ENCODE measurements at regions not wholly inside any gene's neighbourhood (a gene's known extent, or its start where the extent isn't known, plus 50 kb on each side); places are given as distances from the start of the nearest gene placed in this dataset.

DNA sequence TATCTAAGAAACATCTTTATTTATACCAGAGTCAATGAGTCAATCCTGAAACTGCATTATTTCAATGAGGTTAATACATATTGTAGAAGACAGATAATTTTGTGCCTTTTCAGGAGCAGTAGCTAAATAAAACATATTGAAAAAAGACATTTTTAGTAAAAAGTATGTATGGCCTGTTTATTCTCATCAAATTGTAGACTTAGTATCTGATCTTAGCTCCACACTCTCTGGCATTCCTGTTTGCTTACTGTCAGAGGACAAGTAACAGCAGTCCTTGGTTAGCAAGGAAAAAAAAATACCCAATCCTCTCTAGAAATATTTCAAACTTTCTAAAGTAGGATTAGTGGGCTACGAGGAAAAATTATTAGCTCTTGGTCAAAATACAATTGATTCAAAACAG is 50.5 kb upstream of the GUCY1A1 start:
- DNase-seq (ENCODE audit: low read depth), result no peak

DNA sequence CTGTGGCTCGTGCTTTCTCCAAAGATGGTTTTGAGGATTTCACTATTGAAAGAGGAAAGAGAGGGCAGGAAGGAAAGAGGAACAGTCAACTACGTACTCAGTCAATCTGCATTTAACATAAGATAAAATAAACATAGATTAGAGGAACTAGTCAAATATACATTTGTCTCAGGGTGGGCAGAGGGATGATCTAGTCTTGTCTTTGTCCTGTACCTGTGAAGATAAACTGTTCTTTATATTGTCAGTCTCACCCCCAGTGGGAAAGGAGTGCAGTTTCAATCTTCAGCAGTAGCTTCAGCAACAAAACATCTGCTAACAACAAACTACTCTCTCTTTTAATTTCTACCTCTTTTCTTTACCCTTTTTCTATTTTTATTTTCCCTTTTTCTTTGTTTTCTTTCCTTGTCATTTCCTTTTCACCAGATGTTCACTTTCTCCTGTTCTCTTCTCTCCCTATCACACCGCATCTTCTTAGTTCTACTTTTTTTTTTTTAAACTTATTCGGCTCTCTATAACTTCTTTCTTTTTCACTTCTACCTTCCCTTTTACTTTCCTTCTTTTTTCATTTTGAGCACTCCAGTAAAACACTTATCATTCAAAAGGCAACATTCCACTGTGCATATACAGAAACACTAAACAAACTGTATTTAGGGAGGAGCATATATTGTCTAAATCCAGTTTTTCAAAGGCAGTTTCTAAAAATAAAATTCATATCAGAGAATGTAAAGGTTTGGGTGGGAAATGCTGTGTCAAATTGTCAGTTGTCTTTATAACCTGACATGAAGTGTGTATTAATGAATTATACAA is 51.4 kb upstream of the GUCY1A1 start:
- no peak for DNase-seq (ENCODE audit: low read depth)

DNA sequence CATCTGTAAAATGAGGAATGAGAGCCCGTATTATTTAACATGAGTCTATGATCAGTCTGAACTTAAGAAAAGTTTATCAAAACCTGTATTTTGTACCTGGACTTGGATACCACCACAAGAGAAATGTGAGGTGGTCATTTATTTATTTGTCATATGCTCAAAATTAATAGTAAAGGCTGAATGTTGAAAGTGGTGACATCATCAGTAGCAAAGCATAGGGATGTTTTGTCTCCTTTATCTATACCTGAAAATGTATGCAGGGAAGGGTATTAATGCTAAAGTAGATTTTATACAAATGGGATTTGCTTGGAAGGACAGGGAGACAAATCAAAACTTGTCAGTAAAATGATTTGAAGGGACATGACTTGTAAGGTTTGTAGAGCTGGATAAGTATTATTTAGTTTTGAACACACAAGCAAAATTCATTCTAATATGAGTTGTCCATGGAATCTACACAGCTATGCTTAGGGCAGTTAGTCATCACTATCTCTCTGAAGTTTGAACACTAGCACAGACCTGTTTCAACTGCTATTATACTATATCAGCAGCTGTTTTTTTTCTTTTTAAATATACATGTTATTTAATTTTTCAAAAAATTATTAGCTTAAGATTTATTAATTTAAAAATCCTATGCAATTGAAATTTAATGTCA is 52.4 kb upstream of the GUCY1A1 start:
- DNase-seq (ENCODE audit: low read depth), result no peak

DNA sequence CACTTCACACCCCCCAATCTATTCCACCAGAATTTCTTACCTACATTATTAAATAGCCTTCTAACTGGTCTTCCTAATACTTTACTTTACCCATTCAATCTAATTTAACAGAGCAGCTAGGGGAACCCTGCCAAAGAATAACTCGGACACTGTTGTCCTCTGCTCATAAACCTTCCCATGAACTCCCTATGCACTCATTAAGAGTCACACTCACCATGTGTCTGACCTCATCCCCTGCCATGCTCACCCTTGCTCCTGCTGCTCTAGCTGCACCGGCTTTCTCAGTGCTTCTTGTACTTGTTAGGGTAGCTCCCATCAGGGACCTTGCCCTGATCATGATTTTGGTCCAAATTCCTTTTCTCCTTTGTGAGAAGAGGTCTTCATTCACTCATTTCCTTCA is 54.6 kb upstream of the GUCY1A1 start:
- DNase-seq (ENCODE audit: low read depth), result no peak

DNA sequence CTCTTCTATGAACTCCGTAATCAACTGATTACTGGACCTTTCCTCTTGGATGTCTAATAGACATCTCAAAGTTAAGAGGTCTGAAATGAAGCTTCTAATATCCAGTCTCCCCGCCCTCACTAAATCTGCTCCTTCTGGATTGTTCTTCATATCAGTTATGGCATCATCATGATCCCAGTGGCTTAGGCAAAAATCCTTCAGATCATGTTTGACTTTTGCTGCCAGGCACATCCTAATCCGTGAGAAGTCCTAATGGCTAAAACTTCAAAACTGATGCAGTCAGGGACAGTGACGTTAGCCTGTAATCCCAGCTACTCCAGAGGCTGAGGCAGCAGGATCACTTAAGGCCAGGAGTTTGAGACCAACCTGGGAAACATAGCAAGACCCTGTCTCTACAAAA is 55.1 kb upstream of the GUCY1A1 start:
- no peak for DNase-seq (ENCODE audit: low read depth)

DNA sequence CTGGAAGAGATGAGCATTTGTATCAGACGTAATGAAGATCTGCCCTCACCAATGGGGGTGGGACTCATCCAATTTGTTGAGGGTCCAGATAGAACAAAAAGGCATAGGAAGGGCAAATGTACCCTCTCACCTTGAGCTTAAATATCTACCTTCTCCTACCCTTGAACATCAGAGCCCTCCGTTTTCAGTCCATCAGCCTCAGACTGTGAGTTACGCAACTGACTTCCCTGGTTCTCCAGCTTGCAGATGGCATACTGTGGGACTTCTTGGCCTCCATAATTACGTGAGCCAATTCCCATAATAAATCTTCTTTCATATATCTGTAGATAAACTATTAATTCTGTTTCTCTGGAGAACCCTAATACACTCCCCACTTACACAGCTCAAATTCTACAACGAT is 56.5 kb upstream of the GUCY1A1 start:
- DNase-seq (ENCODE audit: low read depth), result no peak

DNA sequence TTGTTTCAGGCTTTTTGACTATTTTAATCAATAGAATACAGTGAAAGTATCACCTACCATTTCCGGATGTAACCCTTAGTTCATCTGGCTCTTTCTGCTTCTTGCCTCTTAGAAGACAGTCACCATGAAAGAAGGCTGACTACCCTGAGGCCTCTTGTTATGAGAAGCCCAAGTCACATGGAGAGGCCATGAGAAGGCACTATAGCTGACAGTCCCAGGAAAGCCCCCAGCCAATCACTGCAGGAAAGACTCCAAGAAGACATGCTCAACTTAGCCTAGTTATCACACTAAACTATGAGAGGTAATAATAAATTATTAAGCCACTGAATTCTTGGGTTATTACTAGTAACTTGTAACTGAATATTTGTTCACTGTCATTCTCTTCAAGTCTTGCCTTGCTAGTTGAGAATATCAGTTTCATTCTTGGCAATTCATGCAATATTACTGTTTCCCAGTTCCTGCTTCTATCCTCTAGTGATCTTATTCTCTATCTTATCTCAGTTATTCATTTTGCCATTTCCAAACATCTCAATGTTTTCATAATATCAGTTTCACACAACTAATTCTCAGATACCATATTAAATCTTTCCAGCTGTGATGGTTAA is 57.1 kb upstream of the GUCY1A1 start:
- DNase-seq (ENCODE audit: low read depth), result no peak

DNA sequence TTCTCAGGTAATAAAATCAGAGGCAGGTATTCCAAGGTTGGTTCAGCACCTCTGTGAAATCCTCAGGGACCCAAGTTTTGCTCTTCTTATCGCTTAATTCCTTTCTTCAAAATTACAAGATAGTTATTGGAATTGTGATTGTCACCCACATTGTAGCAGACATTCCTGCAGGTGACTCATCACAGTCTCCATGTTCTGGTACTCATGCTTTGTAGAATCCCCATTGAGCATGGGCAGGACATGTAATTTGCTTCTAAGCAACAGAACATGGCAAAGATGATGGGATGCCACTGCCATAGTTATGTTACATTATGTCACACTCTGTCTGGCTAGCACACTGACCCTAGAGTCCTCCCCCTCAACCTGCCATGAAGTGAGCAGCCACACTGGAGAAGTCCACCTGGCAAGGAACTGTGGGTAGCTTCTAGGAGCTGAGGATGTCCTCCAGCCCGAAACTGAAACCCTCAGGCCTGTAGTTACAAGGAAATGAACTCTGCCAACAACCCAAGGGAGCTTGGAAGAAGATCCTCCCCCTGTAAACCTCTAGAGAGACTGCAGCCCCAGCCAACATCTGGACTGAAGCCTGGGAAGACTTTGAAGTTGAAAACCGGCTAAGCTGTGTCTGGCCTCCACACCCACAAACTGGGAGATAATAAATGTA is 58.3 kb upstream of the GUCY1A1 start:
- no peak for DNase-seq (ENCODE audit: low read depth)

DNA sequence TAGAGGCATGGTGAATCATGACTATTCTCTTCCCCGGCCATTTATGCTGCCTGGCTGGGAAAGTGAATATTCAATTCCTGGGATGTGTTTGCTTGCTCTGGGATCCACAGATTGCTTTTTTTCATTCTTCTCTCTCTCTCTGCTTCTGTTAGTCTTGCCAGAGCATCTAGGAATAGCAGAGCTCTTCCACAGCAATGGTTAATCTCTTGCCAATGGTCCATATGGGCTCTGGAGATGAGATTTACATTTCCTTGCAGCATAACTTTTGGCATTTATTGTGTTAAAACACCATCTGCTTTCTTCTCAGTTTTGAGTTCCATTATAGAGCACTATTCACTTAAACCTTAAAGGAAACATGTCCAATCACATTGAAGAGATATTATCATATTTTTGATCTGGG is 59.2 kb upstream of the GUCY1A1 start:
- DNase-seq (ENCODE audit: low read depth), result no peak

DNA sequence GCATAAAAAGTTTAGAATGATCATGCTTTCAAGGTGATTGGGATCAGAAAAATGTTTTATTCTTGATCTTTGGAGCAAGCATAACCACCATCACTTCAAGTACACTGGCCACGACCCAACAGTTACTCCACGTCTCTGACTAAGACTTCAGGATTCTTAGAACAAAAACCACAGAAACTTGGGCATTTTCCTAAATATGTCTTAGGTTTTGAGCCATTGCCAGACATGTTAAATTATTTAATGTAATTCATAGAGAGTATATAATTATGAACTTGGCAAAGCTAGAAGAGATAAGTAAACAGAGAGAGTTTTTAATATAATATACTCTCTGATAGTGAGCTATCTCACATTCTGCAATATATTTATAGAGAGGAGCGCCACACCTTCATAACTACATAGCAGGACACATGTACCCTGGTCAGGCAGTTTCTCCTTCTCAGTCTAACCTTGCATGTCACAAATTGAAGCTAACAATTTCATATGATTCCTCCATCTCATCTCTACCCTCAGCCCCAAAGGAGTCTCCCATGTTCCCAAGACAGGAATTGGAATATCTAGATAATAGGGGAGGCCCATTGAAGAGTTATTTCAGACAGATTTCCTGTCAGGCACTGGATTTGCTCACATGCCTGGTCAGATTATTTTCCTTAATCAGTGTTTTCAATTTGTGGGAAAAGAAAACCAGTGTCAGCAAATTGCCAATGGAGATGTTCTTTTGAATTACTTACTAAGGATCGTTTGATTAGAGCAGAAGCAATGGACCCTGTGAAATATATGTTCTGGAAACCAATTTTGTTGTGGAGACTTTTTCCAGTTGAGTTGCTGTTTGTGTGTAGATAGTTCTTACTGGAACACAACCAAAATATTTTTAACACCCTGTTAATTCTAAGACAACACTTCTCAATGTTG is 61.7 kb upstream of the GUCY1A1 start:
- no peak for DNase-seq (ENCODE audit: low read depth)

DNA sequence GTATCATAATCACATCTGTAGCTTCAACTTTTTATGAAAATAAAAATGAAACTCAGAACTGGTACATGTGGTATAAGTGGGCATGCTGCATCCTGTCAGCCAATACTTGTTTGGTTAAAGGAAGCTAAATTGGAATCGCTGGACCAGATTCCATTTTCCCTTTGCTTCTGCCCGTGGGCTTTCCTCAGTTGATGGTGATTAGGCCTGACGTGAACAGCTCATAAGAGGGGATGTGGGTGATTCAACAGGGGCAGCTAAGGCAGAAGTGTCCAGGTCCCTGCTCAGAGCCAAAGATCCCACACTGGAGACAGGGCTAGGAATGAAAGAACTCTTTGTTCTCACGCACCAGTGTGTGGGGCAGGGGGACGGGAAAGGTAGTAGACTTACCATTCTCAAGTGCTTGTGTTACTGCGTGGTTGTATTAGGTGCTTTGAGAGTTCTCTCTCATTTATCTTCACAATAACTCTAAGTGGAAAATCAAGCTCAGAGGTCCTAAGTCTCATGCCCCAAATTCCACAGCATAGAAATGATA is 63.2 kb upstream of the GUCY1A1 start:
- DNase-seq (ENCODE audit: low read depth), result no peak

DNA sequence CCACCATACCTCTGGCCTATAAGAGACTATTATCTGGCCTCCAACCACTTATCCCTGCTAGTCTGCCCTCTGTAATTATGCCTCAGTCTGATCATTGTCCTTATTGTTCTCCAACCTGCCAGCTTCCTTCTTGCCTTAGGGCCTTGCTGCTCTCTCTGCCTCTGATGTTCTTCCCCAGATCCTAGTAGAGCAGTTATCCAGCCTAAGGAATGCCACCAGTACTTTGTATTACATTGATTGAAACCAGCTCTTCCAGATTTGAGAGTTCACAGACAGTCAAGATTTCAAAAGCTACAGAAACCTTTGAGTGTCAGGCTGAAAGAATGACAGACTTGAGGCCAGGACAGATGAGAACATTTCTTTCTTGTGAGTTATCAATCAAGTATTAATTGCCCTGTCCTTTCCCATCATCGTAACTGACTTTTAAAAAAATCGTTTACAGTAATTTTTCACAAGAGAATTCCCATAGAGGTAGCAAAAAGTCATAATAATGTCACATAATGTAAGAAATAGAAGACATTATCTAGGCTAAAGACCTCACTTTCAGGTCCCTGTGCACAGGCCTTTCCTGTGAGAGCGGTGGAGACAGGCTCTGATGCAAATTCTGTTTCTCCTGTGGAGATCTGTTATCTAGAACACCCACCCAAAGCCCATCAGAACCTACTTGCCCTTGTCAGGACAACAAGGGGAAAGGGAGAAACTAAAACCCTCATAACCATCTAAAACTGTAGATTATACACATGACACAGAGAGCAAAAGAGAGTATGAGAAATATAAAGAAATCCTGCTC is 64.1 kb upstream of the GUCY1A1 start:
- DNase-seq (ENCODE audit: low read depth), result no peak

DNA sequence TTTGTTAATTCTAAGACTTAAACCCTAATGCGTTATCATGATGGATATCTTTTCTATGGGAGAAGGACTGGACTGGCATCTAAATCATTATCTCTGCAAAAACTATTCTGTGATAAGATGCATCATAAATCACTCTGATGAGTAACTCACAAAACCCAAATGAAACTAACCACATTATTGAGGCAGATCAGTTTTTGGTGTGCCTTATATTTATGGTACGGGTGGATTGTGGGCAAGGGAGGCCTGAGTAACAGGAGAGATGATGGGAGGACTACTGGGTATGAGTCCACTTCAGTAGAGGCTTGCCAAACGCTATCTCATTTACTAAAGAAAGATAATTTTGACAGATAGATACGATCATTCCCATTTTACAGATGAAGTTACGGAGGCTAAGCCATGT is 66.4 kb upstream of the GUCY1A1 start:
- DNase-seq (ENCODE audit: low read depth), result no peak

DNA sequence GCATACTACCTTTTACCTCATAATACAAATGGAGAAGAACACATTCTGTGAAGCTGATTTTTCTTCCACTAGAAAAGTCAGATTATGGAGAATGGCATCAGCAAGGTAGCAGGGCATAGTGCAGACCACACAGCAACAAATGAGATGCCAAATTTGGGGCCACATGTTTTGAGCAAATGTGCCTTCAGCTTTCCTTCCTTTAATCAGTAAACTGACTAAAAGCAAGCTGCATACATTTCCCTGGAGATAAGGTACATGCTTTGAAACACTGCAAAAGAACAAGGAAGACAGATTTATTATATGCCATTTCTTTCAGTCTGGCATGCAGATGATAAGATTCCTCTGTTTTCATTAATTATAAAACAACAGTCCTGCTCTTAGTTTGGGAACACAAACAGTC is 67.1 kb upstream of the GUCY1A1 start:
- no peak for DNase-seq (ENCODE audit: low read depth)

DNA sequence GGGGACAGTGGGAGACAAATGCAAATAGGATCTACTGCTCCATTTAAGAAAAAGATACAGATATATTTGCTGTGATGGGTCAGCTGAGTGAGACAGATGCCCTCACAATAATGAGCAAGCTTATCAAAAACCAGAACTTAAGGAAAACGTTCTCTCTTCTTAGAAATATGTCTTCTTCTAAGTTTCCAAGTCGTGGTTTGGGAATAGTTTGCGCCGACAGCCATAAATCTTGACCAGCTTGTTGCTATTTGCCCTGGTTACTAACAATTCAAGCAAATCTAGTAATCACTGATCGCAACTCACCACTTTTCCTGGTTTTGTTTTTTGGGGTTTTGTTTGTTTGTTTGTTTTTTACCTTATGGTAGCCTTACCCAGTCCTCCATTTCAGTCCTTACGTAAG is 67.6 kb upstream of the GUCY1A1 start:
- no peak for DNase-seq (ENCODE audit: low read depth)

DNA sequence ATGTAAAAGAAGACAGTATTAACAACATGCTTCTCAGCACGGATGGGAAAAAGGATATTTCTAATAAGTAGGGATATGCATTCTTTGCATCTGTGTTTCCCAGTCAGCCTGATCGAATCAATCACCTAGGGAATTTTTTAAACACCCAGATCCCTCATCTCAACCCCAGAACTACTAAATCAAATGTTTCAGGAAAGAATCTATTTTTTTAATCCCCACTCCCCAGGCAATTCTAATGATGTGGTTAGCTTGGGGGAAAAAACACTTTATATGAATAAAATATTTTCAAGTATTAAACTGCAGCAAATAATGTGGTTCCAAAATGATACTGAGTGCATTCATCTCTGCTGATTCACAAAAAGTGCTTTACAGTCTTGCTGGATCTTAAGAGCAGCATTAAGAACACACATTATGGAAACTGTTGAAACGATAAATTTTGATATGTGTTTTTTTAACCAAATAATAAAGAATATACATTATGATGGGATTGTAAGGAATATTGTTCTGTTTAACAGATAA is 68.7 kb upstream of the GUCY1A1 start:
- no peak for DNase-seq (ENCODE audit: low read depth)

DNA sequence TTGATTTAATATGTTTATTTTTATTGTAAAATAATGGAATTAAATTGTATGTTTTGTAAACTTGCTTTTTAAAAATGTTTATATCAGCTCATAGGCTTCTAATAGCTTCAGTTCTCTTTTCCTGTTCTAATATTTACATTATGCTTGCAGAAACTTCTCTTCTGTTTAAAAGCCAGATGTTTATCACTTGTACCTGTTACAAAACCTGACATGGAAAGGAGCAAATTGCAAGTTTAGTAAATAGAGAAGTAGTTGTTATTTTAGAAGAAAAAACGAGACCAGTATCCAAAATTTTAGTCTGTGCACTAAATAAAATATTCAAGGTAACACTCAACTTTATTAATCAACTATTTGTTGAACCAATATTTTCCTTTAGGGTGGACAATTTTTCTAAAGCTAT is 69.4 kb upstream of the GUCY1A1 start:
- no peak for DNase-seq (ENCODE audit: low read depth)

DNA sequence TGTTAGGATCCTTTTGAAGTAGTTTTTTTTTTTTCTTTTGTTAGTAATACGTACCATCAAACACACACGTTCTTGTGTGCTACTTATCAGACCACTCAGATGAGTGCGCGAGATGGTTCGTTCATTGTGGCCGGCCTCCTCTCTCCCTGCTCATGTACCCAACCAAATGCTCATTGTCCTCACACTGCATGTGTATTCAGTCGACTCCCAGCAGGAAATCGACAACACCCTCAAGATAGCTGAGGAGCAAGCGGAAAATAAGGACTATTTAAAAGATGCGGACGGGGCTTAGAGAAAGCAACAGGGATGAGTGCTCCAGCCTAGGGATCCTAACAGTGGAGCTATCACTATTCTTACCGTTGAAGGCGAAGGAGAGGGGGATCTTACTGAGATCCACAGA is 72.9 kb upstream of the GUCY1A1 start:
- no peak for DNase-seq (ENCODE audit: low read depth)

DNA sequence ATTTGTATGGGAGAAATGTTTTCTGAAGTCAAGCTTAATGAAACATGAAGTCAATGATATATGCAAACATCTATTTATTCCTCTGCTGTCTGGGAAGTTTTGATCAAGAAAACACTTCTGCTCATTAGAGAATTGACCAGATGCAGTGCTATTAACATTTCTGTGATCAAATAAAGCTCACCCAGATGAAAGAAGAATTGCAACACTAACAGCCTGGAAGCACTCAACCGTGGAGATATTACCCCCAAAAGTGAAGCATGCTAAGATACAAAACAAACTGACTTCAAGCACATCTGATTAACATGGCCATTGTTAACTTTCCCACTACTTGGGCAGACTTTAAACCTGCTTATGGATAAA is 73.7 kb upstream of the GUCY1A1 start:
- DNase-seq (ENCODE audit: low read depth), result no peak

DNA sequence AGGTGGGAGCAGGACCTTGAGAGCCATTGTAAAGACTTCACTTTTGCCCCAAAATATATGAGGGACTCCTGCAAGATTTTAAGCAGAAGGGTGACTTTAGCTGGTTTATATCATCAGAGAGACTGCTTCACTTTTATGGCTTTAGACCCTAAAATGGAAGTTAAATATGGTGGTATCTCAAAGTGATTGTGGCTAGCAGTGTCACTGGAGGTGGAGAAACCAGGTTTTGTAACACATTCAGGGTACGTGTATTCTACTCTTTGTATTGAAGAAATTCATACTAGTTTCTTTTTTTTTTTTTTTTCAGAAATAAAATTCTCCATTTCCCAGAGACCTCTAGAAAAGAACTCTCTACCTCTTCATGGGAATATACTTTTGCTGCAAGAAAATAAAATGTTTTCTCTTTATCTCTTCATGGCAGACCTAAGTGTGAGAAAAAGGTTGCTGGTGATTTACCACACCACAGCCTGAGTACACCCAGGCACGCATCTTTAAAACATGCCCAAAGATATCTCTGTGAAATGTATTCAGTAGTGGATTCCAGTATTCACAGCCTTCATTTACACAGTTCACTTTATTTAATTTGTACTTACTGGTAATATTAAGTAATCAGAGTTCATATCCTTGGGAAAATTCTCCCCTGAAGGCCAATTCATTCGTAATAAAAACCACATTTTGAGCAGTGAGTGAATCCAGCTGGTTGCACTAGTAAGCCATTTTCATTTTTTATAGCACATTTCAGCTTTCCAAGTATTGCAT is 74.3 kb upstream of the GUCY1A1 start:
- DNase-seq (ENCODE audit: low read depth), result no peak

Measured in stimulated activated CD8-positive, alpha-beta memory T cell treated with anti-CD3 and anti-CD28 coated beads, Interleukin-12 subunit alpha, Interleukin-12 subunit beta, amount 100 ng/mL, for 4 hours (primary cell).